ENCODE measurements at regions not wholly inside any gene's neighbourhood (a gene's known extent, or its start where the extent isn't known, plus 50 kb on each side); places are given as distances from the start of the nearest gene placed in this dataset.

- Mint-ChIP-seq H3K4me3 (ENCODE audit: unreplicated experiment) (no peak overlapping the region), H3K9me3 (ENCODE audit: unreplicated experiment) (no peaks in the 10 kb centered on the region), H3K27me3 (ENCODE audit: unreplicated experiment) (no peaks in the 10 kb centered on the region), H3K27ac (ENCODE audit: unreplicated experiment) (no peak overlapping the region), H3K4me1 (ENCODE audit: unreplicated experiment) (peaks cover 8% of the 10 kb centered on the region), H3K36me3 (ENCODE audit: unreplicated experiment) (no peaks in the 10 kb centered on the region)
- no peak for DNase-seq (ENCODE audit: extremely low spot score, unreplicated experiment)
- TF ChIP-seq CTCF (IDR thresholded peaks at IDR 0.05): no peak
Observed at GRCh38 chr6:140256248-140256647, 881.8 kb upstream of the CITED2 start.

GRCh38 chr6:140253096-140253495, 878.6 kb upstream of the CITED2 start:
- Mint-ChIP-seq H3K27ac (ENCODE audit: unreplicated experiment) (no peak overlapping the region), H3K9me3 (ENCODE audit: unreplicated experiment) (no peaks in the 10 kb centered on the region), H3K27me3 (ENCODE audit: unreplicated experiment) (no peaks in the 10 kb centered on the region), H3K4me3 (ENCODE audit: unreplicated experiment) (no peak overlapping the region), H3K36me3 (ENCODE audit: unreplicated experiment) (no peaks in the 10 kb centered on the region), H3K4me1 (ENCODE audit: unreplicated experiment) (peaks cover 11% of the 10 kb centered on the region)
- no peak for DNase-seq (ENCODE audit: extremely low spot score, unreplicated experiment)
- no peak for TF ChIP-seq CTCF (IDR thresholded peaks at IDR 0.05)

- Mint-ChIP-seq H3K4me3 (ENCODE audit: unreplicated experiment) (no peak overlapping the region), H3K9me3 (ENCODE audit: unreplicated experiment) (peaks cover 7% of the 10 kb centered on the region), H3K27me3 (ENCODE audit: unreplicated experiment) (no peaks in the 10 kb centered on the region), H3K4me1 (ENCODE audit: unreplicated experiment) (peaks cover 9% of the 10 kb centered on the region), H3K27ac (ENCODE audit: unreplicated experiment) (no peak overlapping the region), H3K36me3 (ENCODE audit: unreplicated experiment) (no peaks in the 10 kb centered on the region)
- no peak for DNase-seq (ENCODE audit: extremely low spot score, unreplicated experiment)
- TF ChIP-seq CTCF (IDR thresholded peaks at IDR 0.05): no peak
Observed at GRCh38 chr6:140252099-140252498, 877.7 kb upstream of the CITED2 start.

- Mint-ChIP-seq H3K4me3 (ENCODE audit: unreplicated experiment) (no peak overlapping the region), H3K36me3 (ENCODE audit: unreplicated experiment) (no peaks in the 10 kb centered on the region), H3K9me3 (ENCODE audit: unreplicated experiment) (peaks cover 10% of the 10 kb centered on the region), H3K27me3 (ENCODE audit: unreplicated experiment) (no peaks in the 10 kb centered on the region), H3K4me1 (ENCODE audit: unreplicated experiment) (peaks cover 5% of the 10 kb centered on the region), H3K27ac (ENCODE audit: unreplicated experiment) (no peak overlapping the region)
- TF ChIP-seq CTCF (IDR thresholded peaks at IDR 0.05): no peak
- no peak for DNase-seq (ENCODE audit: extremely low spot score, unreplicated experiment)
Observed at GRCh38 chr6:140245296-140246040, 871.0 kb upstream of the CITED2 start.

- Mint-ChIP-seq H3K36me3 (ENCODE audit: unreplicated experiment) (peaks cover 9% of the 10 kb centered on the region), H3K4me1 (ENCODE audit: unreplicated experiment) (peaks cover 10% of the 10 kb centered on the region), H3K27ac (ENCODE audit: unreplicated experiment) (no peak overlapping the region), H3K27me3 (ENCODE audit: unreplicated experiment) (no peaks in the 10 kb centered on the region), H3K4me3 (ENCODE audit: unreplicated experiment) (no peak overlapping the region), H3K9me3 (ENCODE audit: unreplicated experiment) (peaks cover 7% of the 10 kb centered on the region)
- TF ChIP-seq CTCF (IDR thresholded peaks at IDR 0.05): no peak
- no peak for DNase-seq (ENCODE audit: extremely low spot score, unreplicated experiment)
Observed at GRCh38 chr6:140237251-140237650, 862.8 kb upstream of the CITED2 start.

Data from osteocyte (in vitro differentiated cells).